GM10266 (cell line): ENCODE measurements at regions not wholly inside any gene's neighbourhood (a gene's known extent, or its start where the extent isn't known, plus 50 kb on each side); places are given as distances from the start of the nearest gene placed in this dataset.

Source experiments
- DNase-seq: peaks from one replicate; pipeline ENCODE4 v3.0.0; 2012; ENCODE audit errors: extremely low spot score
- CTCF ChIP-seq: IDR thresholded peaks from 2 replicates; pipeline ENCODE4 v1.5.1; 2012; ENCODE audit warnings: mild to moderate bottlenecking, low read depth; ENCODE audit not compliant: control insufficient read depth, insufficient read depth; ENCODE audit errors: missing control alignments

DNA sequence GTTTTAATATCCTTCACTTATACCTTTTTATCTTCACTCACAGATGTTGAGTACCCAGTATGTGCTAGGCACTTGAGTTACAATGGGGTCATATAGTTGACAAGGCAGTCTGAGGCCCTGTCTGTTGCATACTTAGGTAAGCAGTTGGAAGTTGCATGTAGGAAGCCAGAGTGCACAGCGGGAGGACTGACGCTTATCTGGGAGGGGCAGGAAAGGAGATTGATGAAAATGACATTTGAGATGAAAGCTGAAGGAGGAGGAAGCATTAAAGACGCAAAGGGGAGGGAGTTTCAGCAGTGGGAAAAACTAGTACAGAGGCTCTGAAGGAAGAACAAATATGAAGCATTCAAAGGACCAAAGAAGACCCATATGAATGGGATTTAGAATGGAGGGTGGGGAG lies 266.2 kb downstream of the HTR7 start:
- no peak for TF ChIP-seq CTCF
- no peak for DNase-seq

GRCh38 chr10:90592638-90593302 lies 265.1 kb downstream of the HTR7 start:
- peak; percentile 18 for DNase-seq
- TF ChIP-seq CTCF: peak; percentile 31

DNA sequence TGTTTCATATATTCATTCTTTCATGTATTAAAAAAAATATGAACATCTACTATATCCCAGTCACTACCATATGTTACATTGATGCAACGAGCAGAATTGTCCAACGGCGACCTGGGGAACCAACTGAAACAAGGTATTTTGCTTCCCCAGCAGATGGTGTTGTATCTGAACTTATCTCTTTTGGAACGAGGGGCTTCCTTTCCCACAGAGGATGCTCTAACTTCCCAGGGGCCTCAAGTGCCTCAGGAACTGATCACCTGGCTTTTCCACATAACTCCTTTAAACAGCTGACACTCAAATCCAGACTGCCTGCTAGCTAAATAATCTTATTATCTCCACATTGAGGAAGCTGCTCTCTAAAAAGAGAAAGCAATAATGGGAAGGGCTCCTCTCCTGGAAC lies 259.3 kb downstream of the HTR7 start:
- DNase-seq: no peak
- no peak for TF ChIP-seq CTCF

- DNase-seq: no peak
- no peak for TF ChIP-seq CTCF
Measured at GRCh38 chr10:90602862-90603610, 254.8 kb downstream of the HTR7 start.

- no peak for TF ChIP-seq CTCF
- no peak for DNase-seq
Measured at GRCh38 chr10:90604636-90605035, 253.2 kb downstream of the HTR7 start.

- no peak for TF ChIP-seq CTCF
Measured at GRCh38 chr10:90605506-90605905, 252.3 kb downstream of the HTR7 start.

DNA sequence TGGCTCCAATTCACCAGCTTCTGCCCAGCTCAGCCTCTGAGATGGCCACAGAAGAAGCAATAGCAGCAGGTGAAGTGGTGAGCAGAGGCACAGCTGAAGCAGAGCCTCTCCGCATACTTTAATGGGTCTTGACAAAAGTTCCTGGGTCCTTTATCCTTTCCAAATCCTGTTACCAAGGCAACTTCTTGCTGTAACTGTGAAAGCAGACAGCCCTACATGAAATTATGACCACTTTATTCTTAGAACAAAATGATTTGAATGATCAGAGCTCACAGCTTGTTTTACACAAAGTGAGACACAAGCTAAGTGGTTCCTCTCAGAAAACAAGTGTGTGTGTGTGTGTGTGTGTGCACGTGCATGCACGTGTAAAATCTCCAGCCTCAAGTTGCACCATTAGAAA lies 245.6 kb downstream of the HTR7 start:
- TF ChIP-seq CTCF: no peak

More at GRCh38 chr10:90605506-90605905, 252.3 kb downstream of the HTR7 start:
- no peak for DNase-seq

More for the DNA sequence above, 245.6 kb downstream of the HTR7 start:
- DNase-seq: no peak
